H1 (cell line): ENCODE measurements at regions not wholly inside any gene's neighbourhood (a gene's known extent, or its start where the extent isn't known, plus 50 kb on each side); places are given as distances from the start of the nearest gene placed in this dataset.

Experiments used
- CTCF ChIA-PET: fragments of 300-600 bp; sonication (Branson Sonifier 250); formaldehyde crosslinking; loops from one replicate; lab custom pipeline; 2021; ENCODE audit not compliant: partially characterized antibody; lab: Charles Lee
- POLR2A ChIA-PET: fragments of 300-600 bp; sonication (Branson Sonifier 250); formaldehyde crosslinking; loops from one replicate; lab custom pipeline; 2021; ENCODE audit warnings: inconsistent platforms; ENCODE audit not compliant: partially characterized antibody; lab: Charles Lee
- DNase-seq, 2 experiments: peaks; one replicate each; pipeline versions ENCODE4 v3.0.0 to v3.0.0-alpha.2; 2010 to 2022; ENCODE audit warnings: low spot score in 2 of 2, low read depth in 1 of 2, mixed read lengths in 1 of 2
- FAIRE-seq: peaks from 2 replicates; lab custom pipeline; 2011; peaks lifted over from hg19 to GRCh38; lab: Jason Lieb, UNC
- H2AFZ ChIP-seq: 2 replicates; pipeline ENCODE4 v1.8.1; 2012; ENCODE audit warnings: low read length, inconsistent platforms
- H2AK5ac ChIP-seq: 2 replicates; pipeline ENCODE4 v1.6.1; 2013; ENCODE audit warnings: low read depth, low read length
- H2BK120ac ChIP-seq: replicated peaks from 2 replicates; pipeline ENCODE3; 2013; ENCODE audit warnings: low read depth, low read length, inconsistent platforms
- H2BK12ac ChIP-seq: 2 replicates; pipeline ENCODE4 v1.6.1; 2013; ENCODE audit warnings: low read depth, low read length
- H2BK15ac ChIP-seq: 2 replicates; pipeline ENCODE4 v1.6.1; 2013; ENCODE audit warnings: low read length
- H2BK20ac ChIP-seq: 2 replicates; pipeline ENCODE4 v1.6.1; 2013; ENCODE audit warnings: low read length
- H2BK5ac ChIP-seq: 2 replicates; pipeline ENCODE4 v1.6.1; 2013; ENCODE audit warnings: low read depth, low read length
- H3K14ac ChIP-seq: 2 replicates; pipeline ENCODE4 v1.6.1; 2013; ENCODE audit warnings: inconsistent platforms; ENCODE audit not compliant: insufficient read length
- H3K18ac ChIP-seq: 2 replicates; pipeline ENCODE4 v1.6.1; 2013; ENCODE audit warnings: low read length; ENCODE audit errors: extremely low read depth
- H3K23ac ChIP-seq: 2 replicates; pipeline ENCODE4 v1.6.1; 2013; ENCODE audit warnings: inconsistent platforms; ENCODE audit not compliant: insufficient read length
- H3K23me2 ChIP-seq: 2 replicates; pipeline ENCODE4 v1.6.1; 2013; ENCODE audit warnings: low read depth, low read length
- H3K27ac ChIP-seq: 2 replicates; pipeline ENCODE4 v1.6.1; 2011; ENCODE audit warnings: low read depth, low read length, inconsistent platforms
- H3K27me3 ChIP-seq, 4 experiments: replicated peaks in 1 of 4; 1 replicate in 1 of 4; 2 replicates in 3 of 4; pipeline versions ENCODE4 v1.6.1 to v1.8.1; 2011 to 2013; ENCODE audit warnings: low read length in 3 of 4, mild to moderate bottlenecking in 3 of 4, inconsistent platforms in 2 of 4, mixed read lengths in 2 of 4, moderate library complexity in 1 of 4; ENCODE audit not compliant: control insufficient read depth in 3 of 4, insufficient read depth in 3 of 4; ENCODE audit errors: extremely low read depth in 1 of 4
- H3K36me3 ChIP-seq, 4 experiments: 2 replicates each; pipeline versions ENCODE4 v1.6.1 to v1.8.1; 2011 to 2013; ENCODE audit warnings: mild to moderate bottlenecking in 4 of 4, low read length in 3 of 4, moderate library complexity in 2 of 4, control low read depth in 1 of 4, inconsistent platforms in 1 of 4; ENCODE audit not compliant: insufficient read depth in 4 of 4, control insufficient read depth in 2 of 4
- H3K4ac ChIP-seq: replicated peaks from 2 replicates; pipeline ENCODE3; 2013; ENCODE audit warnings: low read length, low read depth, mixed read lengths, inconsistent platforms; ENCODE audit not compliant: insufficient read length
- H3K4me1 ChIP-seq, 4 experiments: replicated peaks in 1 of 4; 1 replicate in 1 of 4; 2 replicates in 3 of 4; pipeline versions ENCODE4 v1.6.1 to v1.8.1; 2011 to 2013; ENCODE audit warnings: low read length in 3 of 4, inconsistent platforms in 2 of 4, mixed read lengths in 1 of 4; ENCODE audit not compliant: insufficient read depth in 4 of 4, control insufficient read depth in 3 of 4
- H3K4me2 ChIP-seq, 2 experiments: 2 replicates each; pipeline versions ENCODE4 v1.6.1 to v1.8.1; 2011 to 2013; ENCODE audit warnings: low read depth in 2 of 2, low read length in 2 of 2, control low read depth in 1 of 2, inconsistent platforms in 1 of 2, mild to moderate bottlenecking in 1 of 2; ENCODE audit not compliant: insufficient read depth in 1 of 2
- H3K4me3 ChIP-seq, 4 experiments: fragments of 200-600, 300-600 bp in 1 of 4; sonication (generic), shearing (Covaris generic), sonication (Bioruptor Twin) in 1 of 4; 2 replicates each; pipeline versions ENCODE4 v1.5.1 to v1.8.1; 2011 to 2016; ENCODE audit warnings: low read length in 4 of 4, low read depth in 3 of 4, control low read depth in 2 of 4, inconsistent platforms in 2 of 4, mild to moderate bottlenecking in 2 of 4, mixed read lengths in 1 of 4, moderate library complexity in 1 of 4; ENCODE audit not compliant: insufficient read depth in 2 of 4; ENCODE audit errors: extremely low read depth in 1 of 4
- H3K56ac ChIP-seq: replicated peaks from 2 replicates; pipeline ENCODE3; 2013; ENCODE audit warnings: low read depth, mild to moderate bottlenecking, mixed read lengths, low read length, inconsistent platforms; ENCODE audit not compliant: insufficient read length
- H3K79me1 ChIP-seq: 2 replicates; pipeline ENCODE4 v1.6.1; 2013; ENCODE audit warnings: low read depth, low read length, control low read depth
- H3K79me2 ChIP-seq, 2 experiments: 2 replicates each; pipeline versions ENCODE4 v1.6.1 to v1.8.1; 2012 to 2013; ENCODE audit warnings: low read length in 2 of 2, mild to moderate bottlenecking in 2 of 2, inconsistent platforms in 1 of 2; ENCODE audit not compliant: insufficient read depth in 2 of 2, control insufficient read depth in 1 of 2
- H3K9ac ChIP-seq, 4 experiments: replicated peaks in 1 of 4; 1 replicate in 1 of 4; 2 replicates in 3 of 4; pipeline versions ENCODE4 v1.6.1 to v1.8.1; 2011 to 2013; ENCODE audit warnings: low read depth in 3 of 4, low read length in 3 of 4, control low read depth in 2 of 4, mild to moderate bottlenecking in 2 of 4, moderate library complexity in 2 of 4, inconsistent platforms in 1 of 4; ENCODE audit errors: extremely low read depth in 1 of 4
- H3K9me3 ChIP-seq, 2 experiments: 2 replicates each; pipeline versions ENCODE4 v1.6.1 to v1.8.1; 2012 to 2013; ENCODE audit warnings: mild to moderate bottlenecking in 2 of 2, moderate library complexity in 2 of 2, control low read depth in 1 of 2, inconsistent platforms in 1 of 2, low read depth in 1 of 2, low read length in 1 of 2, mixed read lengths in 1 of 2; ENCODE audit not compliant: insufficient read depth in 2 of 2
- H4K20me1 ChIP-seq, 2 experiments: replicated peaks in 1 of 2; 2 replicates each; pipeline versions ENCODE3 to v1.8.1; 2011 to 2013; ENCODE audit warnings: inconsistent platforms in 2 of 2, low read length in 2 of 2, mild to moderate bottlenecking in 1 of 2; ENCODE audit not compliant: insufficient read depth in 2 of 2, control insufficient read depth in 1 of 2
- H4K5ac ChIP-seq: 2 replicates; pipeline ENCODE4 v1.6.1; 2013; ENCODE audit warnings: low read length, low read depth, mixed read lengths, inconsistent platforms; ENCODE audit not compliant: insufficient read length
- H4K8ac ChIP-seq: 2 replicates; pipeline ENCODE4 v1.8.0; 2013; ENCODE audit warnings: mild to moderate bottlenecking, moderate library complexity, low read length, inconsistent platforms; ENCODE audit not compliant: insufficient read depth; ENCODE audit errors: extremely low read depth
- H4K91ac ChIP-seq: replicated peaks from 2 replicates; pipeline ENCODE3; 2013; ENCODE audit warnings: low read length, mixed read lengths, inconsistent platforms; ENCODE audit not compliant: insufficient read length
- CBX8 ChIP-seq: fragments of 300-800, 300-1000 bp; sonication (generic); IDR thresholded peaks from 2 replicates; pipeline ENCODE4 v1.7.1; 2016; ENCODE audit warnings: low read depth, low read length, borderline replicate concordance
- CHD2 ChIP-seq: IDR thresholded peaks from 2 replicates; pipeline ENCODE4 v1.6.1; 2012; ENCODE audit warnings: low read length, improper control_type of control experiment
- JUN ChIP-seq: IDR thresholded peaks from 2 replicates; pipeline ENCODE4 v1.6.1; 2011; ENCODE audit warnings: low read depth, mild to moderate bottlenecking, improper control_type of control experiment, low read length
- JUND ChIP-seq: IDR thresholded peaks from 2 replicates; pipeline ENCODE4 v1.6.1; 2011; ENCODE audit warnings: mild to moderate bottlenecking, improper control_type of control experiment, low read length
- MAX ChIP-seq: IDR thresholded peaks from 2 replicates; pipeline ENCODE4 v1.6.1; 2012; ENCODE audit warnings: inconsistent platforms
- SP4 ChIP-seq: IDR thresholded peaks from 2 replicates; pipeline ENCODE4 v1.6.1; 2012; ENCODE audit warnings: low read length, inconsistent platforms
- SRF ChIP-seq: IDR thresholded peaks from 2 replicates; pipeline ENCODE4 v1.6.1; 2011; ENCODE audit warnings: mild to moderate bottlenecking, low read depth, low read length, moderate library complexity
- USF2 ChIP-seq: IDR thresholded peaks from 2 replicates; pipeline ENCODE4 v1.6.1; 2011; ENCODE audit warnings: low read length, improper control_type of control experiment
- WGBS, 2 experiments: shearing (Covaris generic) in 1 of 2; methylation state at CpG; one replicate each; pipeline versions ENCODE4 v1.1.6 to v1.1.7; 2013 to 2015; ENCODE audit warnings: low lambda C conversion rate in 2 of 2, mixed read lengths in 2 of 2, inconsistent platforms in 1 of 2, low coverage in 1 of 2, missing lambda C conversion rate in 1 of 2; ENCODE audit not compliant: insufficient replicate concordance in 2 of 2, insufficient coverage in 1 of 2, insufficient read length in 1 of 2; ENCODE audit errors: extremely low coverage in 1 of 2, missing lambda C conversion rate in 1 of 2; 5-methylcytosine and 5-hydroxymethylcytosine counted together

GRCh38 chr4:42306221-42307109 is 90.8 kb upstream of the SHISA3 start:
- Histone ChIP-seq H3K79me1 (no peaks in the 10 kb centered on the region; the same call in 1 of the 2 replicates), H2BK5ac (peak overlapping the region; percentile 6; the same call in 1 of the 2 replicates), H3K56ac (no peak overlapping the region), H2AK5ac (no peak overlapping the region), H2BK15ac (peak overlapping the region; percentile 83), H2BK12ac (no peak overlapping the region), H2AFZ (no peak overlapping the region), H2BK20ac (peak overlapping the region; percentile 67; the same call in 1 of the 2 replicates), H4K91ac (peak overlapping the region; percentile 5), H4K8ac (no peak overlapping the region; the same call in 1 of the 2 replicates), H4K5ac (no peak overlapping the region), H3K4me2 (no peak overlapping the region), H3K23me2 (no peaks in the 10 kb centered on the region), H3K36me3 (no peaks in the 10 kb centered on the region), H3K27me3 (no peaks in the 10 kb centered on the region), H3K14ac (no peak overlapping the region), H3K4me1 (peaks cover 9 to 15% (median 10%) of the 10 kb centered on the region in 4 experiments; a peak in 6 of 7 replicates), H3K27ac (no peak overlapping the region), H3K9me3 (no peaks in the 10 kb centered on the region), H3K9ac (no peak overlapping the region), H3K4me3 (no peak overlapping the region), H2BK120ac (no peak overlapping the region), H3K18ac (peak overlapping the region; percentile 54; the same call in 1 of the 2 replicates), H4K20me1 (no peaks in the 10 kb centered on the region), H3K4ac (no peak overlapping the region), H3K79me2 (no peaks in the 10 kb centered on the region), H3K23ac (no peak overlapping the region)
- TF ChIP-seq CHD2 (no peak), SP4 (no peak), USF2 (no peak), SRF (no peak), JUN (no peak), CBX8 (no peak), MAX (no peak), JUND (no peak)
- DNase-seq, result no peak
- no peak for FAIRE-seq
- ChIA-PET POLR2A (no interaction called here), CTCF (interaction anchor here (1.2 to 5.7 kb wide), 3 partner anchors 12 to 213 kb away, joined by 4 to 48 read pairs (median 4); no protein-coding TSS in a partner anchor)
- WGBS, 2 experiments, result 95% methylated on average over 11 of the region's 11 CpGs; no CpG with 5 or more reads in 1 of the 2 experiments
